HuH-7 (cell line): ENCODE measurements at regions not wholly inside any gene's neighbourhood (a gene's known extent, or its start where the extent isn't known, plus 50 kb on each side); places are given as distances from the start of the nearest gene placed in this dataset.
"Not testable (repeated sequence)": the region's sequence is repeated elsewhere in the genome, so short reads cannot be mapped to it uniquely, and the experiment has no call there.

Experiments
- DNase-seq: peaks from one replicate; pipeline ENCODE4 v3.0.0; 2011; ENCODE audit warnings: low spot score

- DNase-seq = no peak
These were observed 109.4 kb upstream of the CTBP2 start for GRCh38 chr10:125269716-125270115.

- no peak for DNase-seq
These were observed 106.6 kb upstream of the CTBP2 start for GRCh38 chr10:125266966-125267365.

DNA sequence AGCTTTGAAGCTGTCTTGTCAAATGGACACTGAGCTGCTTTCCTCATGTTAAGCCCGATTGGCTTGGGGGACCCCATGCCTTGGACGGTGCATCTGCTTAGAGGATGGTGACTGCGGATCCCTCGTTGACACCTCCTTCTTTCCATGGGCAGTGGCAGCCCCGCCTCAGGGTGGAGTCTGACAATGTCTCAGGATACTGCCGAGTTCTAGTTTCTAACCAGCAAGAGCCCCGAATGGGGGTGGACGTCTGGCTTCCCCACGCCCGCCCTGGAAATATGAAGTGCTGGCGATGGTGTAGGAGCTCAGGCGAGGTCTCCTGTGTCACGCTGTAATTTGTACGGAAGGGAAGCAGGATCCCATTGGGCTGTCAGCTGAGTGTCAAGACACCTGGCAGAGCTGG lies 106.2 kb upstream of the CTBP2 start:
- DNase-seq = no peak

DNA sequence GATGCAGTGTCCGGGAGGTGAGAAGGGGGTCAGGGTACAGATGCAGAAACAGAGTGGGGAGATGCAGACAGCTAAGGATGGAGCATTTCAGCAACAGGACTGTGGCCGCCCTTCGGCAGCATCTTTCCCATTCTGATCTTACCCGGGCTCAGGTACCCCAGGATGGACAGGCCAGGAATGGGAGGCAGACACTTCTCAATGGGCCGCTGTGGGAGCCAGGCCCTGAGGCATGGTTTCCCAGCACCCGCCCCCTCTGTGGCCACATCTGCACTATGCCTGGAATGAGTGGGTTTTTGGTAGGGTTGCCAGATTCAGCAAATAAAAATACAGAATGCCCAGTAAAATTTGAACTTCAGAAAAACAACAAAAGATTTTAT lies 105.2 kb upstream of the CTBP2 start:
- DNase-seq = no peak

- no peak for DNase-seq
These were observed 104.6 kb upstream of the CTBP2 start for GRCh38 chr10:125264757-125265578.

DNA sequence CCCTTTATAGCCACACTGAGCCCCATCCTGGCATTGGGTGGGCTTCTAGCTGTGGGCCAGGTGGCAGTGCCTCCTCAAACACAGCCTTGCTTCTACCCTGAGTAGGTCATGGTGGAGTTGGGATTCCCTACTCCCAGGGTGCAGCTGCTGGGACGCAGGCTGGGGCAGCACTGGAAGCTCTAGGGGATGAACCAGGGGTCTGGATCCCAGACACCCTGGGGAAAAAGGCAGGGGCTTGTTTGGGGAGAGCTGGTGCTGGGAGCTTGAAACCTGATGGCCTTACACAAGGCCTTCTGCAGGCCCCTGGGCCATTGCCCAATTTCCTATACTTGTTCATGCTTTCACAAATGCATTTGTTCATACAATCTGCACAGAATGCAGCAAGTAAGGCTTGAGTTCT lies 103.7 kb upstream of the CTBP2 start:
- no peak for DNase-seq

- DNase-seq = no peak
These were observed 103.2 kb upstream of the CTBP2 start for GRCh38 chr10:125263551-125263950.

GRCh38 chr10:125262920-125263319 lies 102.6 kb upstream of the CTBP2 start:
- DNase-seq = no peak

GRCh38 chr10:125262409-125262808 lies 102.0 kb upstream of the CTBP2 start:
- DNase-seq = no peak

- no peak for DNase-seq
These were observed 101.3 kb upstream of the CTBP2 start for GRCh38 chr10:125261491-125262186.

DNA sequence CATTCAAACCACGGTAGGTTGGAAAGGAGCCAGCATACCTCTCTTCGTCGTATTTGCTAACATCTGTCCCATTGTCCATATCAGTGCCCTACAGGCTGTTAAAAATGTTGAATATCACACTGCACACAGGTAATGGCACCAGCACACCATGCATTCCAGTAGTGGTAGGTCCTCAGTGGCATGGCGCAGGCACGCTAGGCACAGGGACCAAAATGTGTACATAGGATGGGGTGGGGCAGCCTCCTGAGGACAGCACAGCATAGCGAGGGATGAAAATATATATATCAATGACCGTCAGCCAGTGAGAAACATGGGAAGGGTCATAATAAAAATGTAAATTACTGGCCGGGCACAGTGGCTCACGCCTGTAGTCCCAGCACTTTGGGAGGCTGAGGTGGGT lies 99.9 kb upstream of the CTBP2 start:
- no peak for DNase-seq

- no peak for DNase-seq
These were observed 99.3 kb upstream of the CTBP2 start for GRCh38 chr10:125259651-125260050.

GRCh38 chr10:125258676-125259075 lies 98.3 kb upstream of the CTBP2 start:
- DNase-seq = no peak

GRCh38 chr10:125257521-125258108 lies 97.3 kb upstream of the CTBP2 start:
- no peak for DNase-seq

DNA sequence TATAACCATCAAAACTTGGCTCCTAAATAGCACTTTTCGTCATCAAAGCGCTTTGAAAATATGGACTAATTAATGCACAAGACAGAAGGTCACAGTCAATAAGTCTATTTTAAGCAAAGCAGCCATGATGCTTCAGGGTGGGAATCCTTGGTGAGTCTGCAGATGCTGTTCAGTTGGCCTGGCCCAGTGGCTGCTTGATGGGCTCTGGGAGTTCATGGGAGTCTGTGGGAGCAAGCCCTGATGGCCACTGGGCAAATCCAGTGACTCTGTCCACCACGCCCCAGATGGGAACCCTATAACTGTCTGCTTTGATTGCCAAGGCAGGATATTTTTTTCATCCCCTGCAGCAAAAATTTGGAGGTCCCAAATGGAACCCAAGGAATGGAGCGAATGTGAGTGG lies 95.7 kb upstream of the CTBP2 start:
- no peak for DNase-seq

- no peak for DNase-seq
These were observed 92.6 kb upstream of the CTBP2 start for GRCh38 chr10:125252937-125253336.

DNA sequence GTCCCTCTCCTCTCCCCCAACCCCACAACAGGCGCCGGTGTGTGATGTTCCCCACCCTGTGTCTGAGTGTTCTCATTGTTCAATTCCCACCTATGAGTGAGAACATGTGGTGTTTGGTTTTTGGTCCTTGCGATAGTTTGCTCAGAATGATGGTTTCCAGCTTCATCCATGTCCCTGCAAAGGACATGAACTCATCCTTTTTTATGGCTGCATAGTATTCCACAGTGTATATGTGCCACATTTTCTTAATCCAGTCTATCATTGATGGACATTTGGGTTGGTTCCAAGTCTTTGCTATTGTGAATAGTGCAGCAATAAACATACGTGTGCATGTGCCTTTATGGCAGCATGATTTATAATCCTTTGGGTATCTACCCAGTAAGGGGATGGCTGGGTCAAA lies 90.5 kb upstream of the CTBP2 start:
- not testable (repeated sequence) for DNase-seq

DNA sequence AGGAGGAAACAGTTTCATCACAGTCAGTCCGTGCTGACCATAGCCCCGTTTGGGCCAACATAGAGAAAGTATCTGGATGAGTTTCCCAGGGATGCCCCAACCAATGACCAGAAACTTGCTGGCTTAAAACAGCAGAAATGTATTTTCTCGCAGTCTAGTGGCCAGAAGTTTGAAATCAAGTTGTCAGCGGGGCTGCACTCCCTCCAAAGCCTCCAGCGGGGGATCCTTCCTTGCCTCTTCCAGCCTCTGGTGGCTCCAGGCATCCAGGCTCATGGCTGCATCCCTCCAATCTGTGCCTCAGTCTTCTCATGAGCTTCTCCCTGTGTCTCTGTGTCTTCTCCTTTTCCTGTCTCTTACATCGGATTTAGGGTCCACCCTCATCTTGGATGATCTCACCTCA lies 89.6 kb upstream of the CTBP2 start:
- no peak for DNase-seq

GRCh38 chr10:125248489-125248888 lies 88.1 kb upstream of the CTBP2 start:
- DNase-seq = no peak

DNA sequence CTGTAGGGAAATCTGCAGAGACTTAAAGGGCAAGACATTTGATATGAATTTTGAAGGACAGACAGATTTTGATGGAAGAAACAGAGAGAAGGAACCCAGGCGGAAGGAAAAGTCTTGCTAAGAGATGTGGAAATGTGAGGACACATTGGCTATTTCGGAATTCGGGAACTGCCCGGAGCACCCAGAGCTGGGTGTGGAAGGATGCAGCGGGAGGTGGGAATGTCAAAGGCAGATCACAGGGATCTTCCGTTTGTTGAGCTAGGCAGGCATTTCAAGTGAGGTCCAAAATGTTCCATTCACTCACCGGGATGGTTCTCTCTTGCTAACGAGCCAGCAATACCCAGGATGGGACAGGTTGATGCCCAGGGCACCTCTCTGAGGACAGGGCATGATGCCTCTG lies 87.2 kb upstream of the CTBP2 start:
- DNase-seq = no peak

DNA sequence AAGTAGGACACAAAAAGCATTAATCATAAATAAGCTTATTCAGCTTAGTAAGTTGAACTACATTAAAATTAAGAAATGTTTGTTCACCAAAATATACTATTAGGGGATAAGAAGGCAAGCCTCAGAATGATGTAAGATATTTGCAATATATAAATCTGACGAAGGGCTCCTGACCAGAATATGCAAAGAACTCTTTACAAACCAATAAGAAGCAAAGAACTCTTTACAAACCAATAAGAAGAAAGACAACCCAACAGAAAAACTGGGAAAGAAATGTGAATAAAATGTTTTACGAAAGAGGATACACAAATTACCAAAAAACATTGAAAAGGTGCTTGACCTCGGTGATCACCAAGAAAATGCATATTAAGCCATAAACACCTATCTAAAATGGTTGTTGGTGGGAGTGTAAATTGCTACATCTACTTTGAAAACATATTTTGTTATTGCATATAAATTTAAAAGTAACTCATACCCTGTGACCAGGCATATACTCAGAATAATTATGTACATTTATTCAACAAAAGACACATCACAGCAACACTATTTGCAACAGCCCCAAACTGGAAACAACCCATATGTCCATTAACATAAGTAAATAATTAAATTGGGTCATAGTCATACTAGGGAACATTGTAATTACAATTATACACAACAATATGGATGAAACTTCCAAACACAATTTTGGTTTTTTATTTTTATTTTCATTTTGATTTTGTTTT lies 83.3 kb upstream of the CTBP2 start:
- no peak for DNase-seq

DNA sequence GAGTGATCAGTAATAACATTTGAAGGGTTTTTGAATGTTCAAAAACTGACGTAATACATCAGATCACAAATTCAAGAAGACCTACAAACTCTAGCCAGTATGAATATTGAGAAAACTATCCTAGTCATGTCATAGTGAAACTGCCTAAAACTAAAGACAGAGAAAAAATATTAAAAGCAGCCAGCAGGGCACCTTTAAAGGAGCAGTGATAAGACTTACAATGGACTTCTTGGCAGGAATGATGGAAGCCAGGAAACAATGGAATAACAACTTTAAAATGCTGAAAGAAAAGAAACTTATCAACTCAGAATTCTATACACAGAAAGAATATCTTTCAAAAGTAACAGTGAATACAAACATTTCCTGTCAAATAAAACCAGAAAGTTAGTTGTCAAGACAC lies 78.3 kb upstream of the CTBP2 start:
- no peak for DNase-seq

- no peak for DNase-seq
These were observed 75.7 kb upstream of the CTBP2 start for GRCh38 chr10:125236091-125236490.
